ENCODE measurements at regions not wholly inside any gene's neighbourhood (a gene's known extent, or its start where the extent isn't known, plus 50 kb on each side); places are given as distances from the start of the nearest gene placed in this dataset.

GRCh38 chr16:6106061-6106460 is 1008.5 kb upstream of the EEF2KMT start:
- DNase-seq (ENCODE audit: insufficient read length, low spot score) (no peak), FAIRE-seq (no peak)
- TF ChIP-seq CTCF (IDR thresholded peaks at IDR 0.05; ENCODE audit: insufficient read depth, missing control alignments), result no peak

GRCh38 chr16:6105115-6105514 is 1007.5 kb upstream of the EEF2KMT start:
- DNase-seq (ENCODE audit: insufficient read length, low spot score) (no peak), FAIRE-seq (no peak)
- no peak for TF ChIP-seq CTCF (IDR thresholded peaks at IDR 0.05; ENCODE audit: insufficient read depth, missing control alignments)

- DNase-seq (ENCODE audit: insufficient read length, low spot score), result no peak
- no peak for TF ChIP-seq CTCF (IDR thresholded peaks at IDR 0.05; ENCODE audit: insufficient read depth, missing control alignments)
- FAIRE-seq, result no peak
These were observed 1006.8 kb upstream of the EEF2KMT start for GRCh38 chr16:6104428-6104827.

- FAIRE-seq (no peak), DNase-seq (ENCODE audit: insufficient read length, low spot score) (no peak)
- TF ChIP-seq CTCF (IDR thresholded peaks at IDR 0.05; ENCODE audit: insufficient read depth, missing control alignments), result no peak
These were observed 1006.0 kb upstream of the EEF2KMT start for GRCh38 chr16:6103561-6103960.

GRCh38 chr16:6099102-6099501 is 1001.5 kb upstream of the EEF2KMT start:
- TF ChIP-seq CTCF (IDR thresholded peaks at IDR 0.05; ENCODE audit: insufficient read depth, missing control alignments), result no peak
- FAIRE-seq, result no peak

GRCh38 chr16:6096931-6097670 is 999.5 kb upstream of the EEF2KMT start:
- FAIRE-seq (no peak), DNase-seq (ENCODE audit: insufficient read length, low spot score) (no peak)
- TF ChIP-seq CTCF (IDR thresholded peaks at IDR 0.05; ENCODE audit: insufficient read depth, missing control alignments), result no peak

More at GRCh38 chr16:6099102-6099501, 1001.5 kb upstream of the EEF2KMT start:
- no peak for DNase-seq (ENCODE audit: insufficient read length, low spot score)

- no peak for FAIRE-seq
These were observed 997.8 kb upstream of the EEF2KMT start for GRCh38 chr16:6095414-6095813.

More at GRCh38 chr16:6095414-6095813, 997.8 kb upstream of the EEF2KMT start:
- no peak for DNase-seq (ENCODE audit: insufficient read length, low spot score)
- no peak for TF ChIP-seq CTCF (IDR thresholded peaks at IDR 0.05; ENCODE audit: insufficient read depth, missing control alignments)
